GM23338 (cell line): ENCODE measurements at regions not wholly inside any gene's neighbourhood (a gene's known extent, or its start where the extent isn't known, plus 50 kb on each side); places are given as distances from the start of the nearest gene placed in this dataset.
A peak's percentile ranks its signal among the peaks of the same experiment; 100 is the strongest.

Experiments used
- ATAC-seq: fragments of 200-7000 bp; cut with Tn5 transposase; 3 replicates; pipeline ENCODE4 v1.9.1; 2020
- DNase-seq: peaks from one replicate; pipeline ENCODE4 v3.0.0-alpha.2; 2015; ENCODE audit warnings: low spot score
- H2AFZ ChIP-seq: fragments of 200-600 bp; sonication (generic); 2 replicates; pipeline ENCODE4 v1.8.0; 2016; ENCODE audit warnings: antibody characterized with exemption, mild to moderate bottlenecking, moderate library complexity
- H3F3A ChIP-seq: fragments of 200-600 bp; sonication (generic); replicated peaks from 2 replicates; pipeline ENCODE4 v1.8.0; 2017; ENCODE audit warnings: antibody characterized with exemption, mixed run types, low read depth
- H3K27ac ChIP-seq: fragments of 200-600 bp; sonication (generic); 2 replicates; pipeline ENCODE4 v1.6.1; 2016; ENCODE audit warnings: low read depth
- H3K27me3 ChIP-seq: fragments of 200-600 bp; sonication (generic); 2 replicates; pipeline ENCODE4 v1.8.0; 2016; ENCODE audit warnings: mild to moderate bottlenecking, mixed run types, moderate library complexity; ENCODE audit not compliant: insufficient read depth
- H3K36me3 ChIP-seq: fragments of 200-600 bp; sonication (generic); 2 replicates; pipeline ENCODE4 v1.8.0; 2016; ENCODE audit warnings: mild to moderate bottlenecking; ENCODE audit not compliant: insufficient read depth
- H3K4me1 ChIP-seq: fragments of 200-600 bp; sonication (generic); 2 replicates; pipeline ENCODE4 v1.8.0; 2016; ENCODE audit warnings: mild to moderate bottlenecking, moderate library complexity; ENCODE audit not compliant: insufficient read depth
- H3K4me2 ChIP-seq: fragments of 200-600 bp; sonication (generic); 2 replicates; pipeline ENCODE4 v1.7.1; 2017; ENCODE audit warnings: mixed run types
- H3K4me3 ChIP-seq: fragments of 200-600 bp; sonication (generic); 2 replicates; pipeline ENCODE4 v1.6.1; 2016; ENCODE audit warnings: mixed run types
- H3K79me2 ChIP-seq: fragments of 200-600 bp; sonication (generic); replicated peaks from 2 replicates; pipeline ENCODE4 v1.8.0; 2017; ENCODE audit warnings: mild to moderate bottlenecking; ENCODE audit not compliant: insufficient read depth
- H3K9me2 ChIP-seq: fragments of 200-600 bp; sonication (generic); 2 replicates; pipeline ENCODE4 v1.8.0; 2017; ENCODE audit not compliant: insufficient read depth
- H4K20me1 ChIP-seq: fragments of 200-600 bp; sonication (generic); replicated peaks from 2 replicates; pipeline ENCODE4 v1.8.0; 2017; ENCODE audit warnings: mild to moderate bottlenecking; ENCODE audit not compliant: insufficient read depth
- H3K27ac Mint-ChIP-seq: 2 replicates; pipeline ENCODE4 v1.8.0; 2020; ENCODE audit warnings: inconsistent platforms, mild to moderate bottlenecking, moderate library complexity, mixed read lengths
- H3K27me3 Mint-ChIP-seq: 3 replicates; pipeline ENCODE4 v1.8.0; 2022; ENCODE audit warnings: low read depth, mild to moderate bottlenecking, moderate library complexity, mixed read lengths, inconsistent platforms; ENCODE audit not compliant: insufficient read depth, poor library complexity
- H3K36me3 Mint-ChIP-seq: 3 replicates; pipeline ENCODE4 v1.8.0; 2021; ENCODE audit warnings: low read depth, mild to moderate bottlenecking, inconsistent platforms, moderate library complexity, mixed read lengths
- H3K4me1 Mint-ChIP-seq: 3 replicates; pipeline ENCODE4 v1.8.0; 2020; ENCODE audit warnings: mild to moderate bottlenecking, inconsistent platforms, mixed read lengths
- H3K4me3 Mint-ChIP-seq: 3 replicates; pipeline ENCODE4 v1.8.0; 2021; ENCODE audit warnings: moderate library complexity, mild to moderate bottlenecking, inconsistent platforms, mixed read lengths
- H3K9me3 Mint-ChIP-seq: 3 replicates; pipeline ENCODE4 v1.8.0; 2020; ENCODE audit warnings: moderate library complexity, mild to moderate bottlenecking, inconsistent platforms, mixed read lengths
- CREB1 ChIP-seq: fragments of 250-450 bp; sonication (Bioruptor Pico); IDR thresholded peaks from 2 replicates; pipeline ENCODE4 v1.5.0; 2020; ENCODE audit warnings: low read depth, mild to moderate bottlenecking, moderate library complexity
- CTCF ChIP-seq, 2 experiments: fragments of 200-600 bp in 1 of 2; sonication (generic) in 1 of 2; conservative IDR thresholded peaks; 2 replicates each; pipeline versions ENCODE4 v1.5.1 to v1.6.1; 2016 to 2017; ENCODE audit warnings: antibody characterized with exemption in 2 of 2, low read depth in 2 of 2, mild to moderate bottlenecking in 2 of 2, moderate library complexity in 1 of 2
- JUNB ChIP-seq: IDR thresholded peaks from one replicate; pipeline ENCODE4 v1.6.1; 2016; ENCODE audit warnings: antibody characterized with exemption; ENCODE audit not compliant: unreplicated experiment
- REST ChIP-seq: IDR thresholded peaks from one replicate; pipeline ENCODE4 v1.6.1; 2018; ENCODE audit warnings: antibody characterized with exemption; ENCODE audit not compliant: unreplicated experiment
- ZNF331 ChIP-seq: fragments of 250-450 bp; sonication (Bioruptor Pico); IDR thresholded peaks from 2 replicates; pipeline ENCODE4 v1.5.0; 2020; ENCODE audit warnings: low read depth, mild to moderate bottlenecking, moderate library complexity

GRCh38 chr2:175864137-175864850 is 137.8 kb downstream of the LNPK start:
- H2AFZ ChIP-seq: peak overlapping the region; percentile 91
- no peaks in the 10 kb centered on the region for H4K20me1 ChIP-seq
- no peak overlapping the region for H3K4me2 ChIP-seq
- TF ChIP-seq CREB1 (CRISPR knock-in tag) (0 out of 2 replicates have a peak, but pooled peaks have one; percentile 8), JUNB (no peak), CTCF (conservative IDR thresholded peaks at IDR 0.05; ENCODE audit: low read depth in 2 of 2) (peak; percentile 8 to 14; a peak in 3 of 4 replicates)
- H3K9me3 Mint-ChIP-seq: no peaks in the 10 kb centered on the region
- peaks cover 3% of the 10 kb centered on the region for H3K27me3 Mint-ChIP-seq
- H3K4me1 ChIP-seq: no peaks in the 10 kb centered on the region
- peak; percentile 71 for ATAC-seq
- no peaks in the 10 kb centered on the region for H3K36me3 Mint-ChIP-seq
- no peak overlapping the region for H3K4me3 ChIP-seq
- H3K4me1 Mint-ChIP-seq: peaks cover 4% of the 10 kb centered on the region
- H3K27me3 ChIP-seq: no peaks in the 10 kb centered on the region
- no peaks in the 10 kb centered on the region for H3K36me3 ChIP-seq
- H3K4me3 Mint-ChIP-seq: no peak overlapping the region
- no peaks in the 10 kb centered on the region for H3K79me2 ChIP-seq
- 0 out of 2 replicates have a peak overlapping the region, but pooled peaks have one; percentile 9 for H3K27ac Mint-ChIP-seq
- H3K27ac ChIP-seq: no peak overlapping the region
- H3F3A ChIP-seq: no peaks in the 10 kb centered on the region
- no peaks in the 10 kb centered on the region for H3K9me2 ChIP-seq
- no peak for DNase-seq

GRCh38 chr2:175861958-175862357 is 140.1 kb downstream of the LNPK start:
- Mint-ChIP-seq H3K4me3 (no peak overlapping the region), H3K27me3 (peaks cover 3% of the 10 kb centered on the region), H3K9me3 (no peaks in the 10 kb centered on the region), H3K4me1 (peaks cover 4% of the 10 kb centered on the region), H3K36me3 (no peaks in the 10 kb centered on the region), H3K27ac (no peak overlapping the region)
- Histone ChIP-seq H3K36me3 (no peaks in the 10 kb centered on the region), H3K79me2 (no peaks in the 10 kb centered on the region), H2AFZ (no peak overlapping the region), H4K20me1 (no peaks in the 10 kb centered on the region), H3K27me3 (no peaks in the 10 kb centered on the region), H3K9me2 (no peaks in the 10 kb centered on the region), H3K4me2 (no peak overlapping the region), H3K4me3 (no peak overlapping the region), H3K4me1 (no peaks in the 10 kb centered on the region), H3K27ac (no peak overlapping the region), H3F3A (no peaks in the 10 kb centered on the region)
- ATAC-seq: no peak
- DNase-seq: no peak
- TF ChIP-seq ZNF331 (CRISPR knock-in tag) (no peak), REST (no peak), JUNB (no peak)
